ENCODE measurements at regions not wholly inside any gene's neighbourhood (a gene's known extent, or its start where the extent isn't known, plus 50 kb on each side); places are given as distances from the start of the nearest gene placed in this dataset.

- TF ChIP-seq, protein P1, sequence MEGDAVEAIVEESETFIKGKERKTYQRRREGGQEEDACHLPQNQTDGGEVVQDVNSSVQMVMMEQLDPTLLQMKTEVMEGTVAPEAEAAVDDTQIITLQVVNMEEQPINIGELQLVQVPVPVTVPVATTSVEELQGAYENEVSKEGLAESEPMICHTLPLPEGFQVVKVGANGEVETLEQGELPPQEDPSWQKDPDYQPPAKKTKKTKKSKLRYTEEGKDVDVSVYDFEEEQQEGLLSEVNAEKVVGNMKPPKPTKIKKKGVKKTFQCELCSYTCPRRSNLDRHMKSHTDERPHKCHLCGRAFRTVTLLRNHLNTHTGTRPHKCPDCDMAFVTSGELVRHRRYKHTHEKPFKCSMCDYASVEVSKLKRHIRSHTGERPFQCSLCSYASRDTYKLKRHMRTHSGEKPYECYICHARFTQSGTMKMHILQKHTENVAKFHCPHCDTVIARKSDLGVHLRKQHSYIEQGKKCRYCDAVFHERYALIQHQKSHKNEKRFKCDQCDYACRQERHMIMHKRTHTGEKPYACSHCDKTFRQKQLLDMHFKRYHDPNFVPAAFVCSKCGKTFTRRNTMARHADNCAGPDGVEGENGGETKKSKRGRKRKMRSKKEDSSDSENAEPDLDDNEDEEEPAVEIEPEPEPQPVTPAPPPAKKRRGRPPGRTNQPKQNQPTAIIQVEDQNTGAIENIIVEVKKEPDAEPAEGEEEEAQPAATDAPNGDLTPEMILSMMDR (IDR thresholded peaks at IDR 0.05): no peak
- TF ChIP-seq ELK1 (IDR thresholded peaks at IDR 0.05; ENCODE audit: low read depth, low read length) (no peak), EP300 (IDR thresholded peaks at IDR 0.05) (no peak), HES2 (IDR thresholded peaks at IDR 0.05) (no peak), EHMT2 (IDR thresholded peaks at IDR 0.05; ENCODE audit: low read depth) (no peak), CHD2 (IDR thresholded peaks at IDR 0.05; ENCODE audit: low read length, partially characterized antibody) (no peak), FOXS1 (CRISPR knock-in tag; IDR thresholded peaks at IDR 0.05) (no peak), SMC3 (IDR thresholded peaks at IDR 0.05) (no peak), RCOR1 (IDR thresholded peaks at IDR 0.05; ENCODE audit: low read depth, low read length) (no peak), POLR2AphosphoS2 (conservative IDR thresholded peaks at IDR 0.05; ENCODE audit: low read length) (no peak), CEBPB (IDR thresholded peaks at IDR 0.05) (no peak)
- TF ChIP-seq, protein P2, sequence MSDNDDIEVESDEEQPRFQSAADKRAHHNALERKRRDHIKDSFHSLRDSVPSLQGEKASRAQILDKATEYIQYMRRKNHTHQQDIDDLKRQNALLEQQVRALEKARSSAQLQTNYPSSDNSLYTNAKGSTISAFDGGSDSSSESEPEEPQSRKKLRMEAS (IDR thresholded peaks at IDR 0.05): no peak
- TF ChIP-seq, protein P3, sequence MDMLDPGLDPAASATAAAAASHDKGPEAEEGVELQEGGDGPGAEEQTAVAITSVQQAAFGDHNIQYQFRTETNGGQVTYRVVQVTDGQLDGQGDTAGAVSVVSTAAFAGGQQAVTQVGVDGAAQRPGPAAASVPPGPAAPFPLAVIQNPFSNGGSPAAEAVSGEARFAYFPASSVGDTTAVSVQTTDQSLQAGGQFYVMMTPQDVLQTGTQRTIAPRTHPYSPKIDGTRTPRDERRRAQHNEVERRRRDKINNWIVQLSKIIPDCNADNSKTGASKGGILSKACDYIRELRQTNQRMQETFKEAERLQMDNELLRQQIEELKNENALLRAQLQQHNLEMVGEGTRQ (IDR thresholded peaks at IDR 0.05): no peak
Measured at GRCh38 chr15:29425864-29426263, 156.2 kb upstream of the NSMCE3 start.
